ENCODE measurements at regions not wholly inside any gene's neighbourhood (a gene's known extent, or its start where the extent isn't known, plus 50 kb on each side); places are given as distances from the start of the nearest gene placed in this dataset.

- TF ChIP-seq POLR2A (IDR thresholded peaks at IDR 0.05; ENCODE audit: low read length) (no peak), GATA1 (IDR thresholded peaks at IDR 0.05; ENCODE audit: low read depth, low read length) (no peak)
Measured at GRCh38 chr7:11235491-11235890, 261.8 kb downstream of the PHF14 start.
